Upper lobe of left lung (tissue), 6 donors: ENCODE measurements at regions not wholly inside any gene's neighbourhood (a gene's known extent, or its start where the extent isn't known, plus 50 kb on each side); places are given as distances from the start of the nearest gene placed in this dataset.

Source experiments
- ATAC-seq, 2 donors: fragments of 200-7000 bp; cut with Tn5 transposase; one replicate each; pipeline ENCODE4 v1.9.1; 2022; ENCODE audit warnings: mild to moderate bottlenecking in 2 of 2, moderate library complexity in 2 of 2; ENCODE audit not compliant: low FRiP score in 2 of 2
- DNase-seq, 2 donors: peaks; one replicate each; pipeline ENCODE4 v3.0.0-alpha.2; 2019 to 2020
- H3K27ac ChIP-seq, 4 donors: fragments of 200-600 bp; sonication (generic); one replicate each; pipeline ENCODE4 v1.5.1; 2016 to 2019
- H3K27me3 ChIP-seq, 4 donors: fragments of 200-600 bp; sonication (generic); one replicate each; pipeline ENCODE4 v1.5.1; 2017 to 2019
- H3K36me3 ChIP-seq, 4 donors: fragments of 200-600 bp; sonication (generic); one replicate each; pipeline ENCODE4 v1.5.1; 2016 to 2019
- H3K4me1 ChIP-seq, 4 donors: fragments of 200-600 bp; sonication (generic); one replicate each; pipeline ENCODE4 v1.5.1; 2018 to 2019
- H3K4me3 ChIP-seq, 4 donors: fragments of 200-600 bp; sonication (generic); one replicate each; pipeline ENCODE4 v1.5.1; 2017 to 2019; ENCODE audit warnings: mild to moderate bottlenecking in 2 of 4, moderate library complexity in 1 of 4
- H3K9me3 ChIP-seq, 4 donors: fragments of 200-600 bp; sonication (generic); one replicate each; pipeline ENCODE4 v1.5.1; 2018 to 2019
- EP300 ChIP-seq, 4 donors: sonication (generic); formaldehyde crosslinking; IDR thresholded peaks; one replicate each; pipeline ENCODE4 v1.5.1; 2017; ENCODE audit warnings: antibody characterized with exemption in 4 of 4, control low read depth in 2 of 4
- POLR2A ChIP-seq, 4 donors: fragments of 450-650 bp; IDR thresholded peaks; one replicate each; pipeline ENCODE4 v1.5.1; 2016 to 2017; ENCODE audit warnings: antibody characterized with exemption in 4 of 4, mild to moderate bottlenecking in 2 of 4
- POLR2AphosphoS5 ChIP-seq, 2 donors: sonication (generic); formaldehyde crosslinking; IDR thresholded peaks; one replicate each; pipeline ENCODE4 v1.5.1; 2017; ENCODE audit warnings: antibody characterized with exemption in 2 of 2
- WGBS, 2 donors: methylation state at CpG; one replicate each; pipeline ENCODE4 v1.1.5; 2017 to 2018; 5-methylcytosine and 5-hydroxymethylcytosine counted together
- TF ChIP-seq, protein P1 (sequence below), 6 experiments: fragments of 450-650 bp in 4 of 6; fragments of 200-600 bp in 2 of 6; sonication (generic) in 2 of 6; IDR thresholded peaks; one replicate each; pipeline ENCODE4 v1.5.1; 2016 to 2019; ENCODE audit warnings: antibody characterized with exemption in 6 of 6
- donor health status: DM: no; HTN: no; CAD: no; lungs with moderate emphysema.
- donor health status: DM: no; HTN: yes; CAD: no; lungs with severe emphysema.

DNA sequence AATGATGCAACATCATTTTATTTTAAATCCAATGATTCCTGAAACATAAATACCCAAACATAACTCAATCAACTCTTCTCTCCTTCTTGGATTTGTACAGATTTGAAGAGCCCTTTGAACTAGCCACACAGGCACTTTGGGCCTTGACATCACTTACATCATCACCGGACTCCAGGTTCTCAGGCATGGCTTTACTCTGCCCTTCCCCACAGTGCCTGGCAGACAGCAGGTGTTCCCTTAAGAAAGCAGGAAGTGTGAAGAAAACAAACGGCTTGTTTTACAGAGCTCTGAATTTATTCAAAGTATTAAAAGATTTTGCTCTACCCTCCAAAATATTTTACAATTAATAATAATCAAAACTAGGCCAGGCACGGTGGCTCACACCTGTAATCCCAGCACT is 54.8 kb upstream of the GCM1 start:
- Histone ChIP-seq H3K27ac (no peak overlapping the region), H3K36me3 (no peaks in the 10 kb centered on the region), H3K9me3 (no peaks in the 10 kb centered on the region), H3K27me3 (no peaks in the 10 kb centered on the region), H3K4me1 (no peaks in the 10 kb centered on the region), H3K4me3 (no peak overlapping the region)
- 56 to 62% methylated on average over 3 of the region's 3 CpGs for WGBS, 2 donors
- peak in 1 of 2 donors; percentile 36 for DNase-seq
- no peak for TF ChIP-seq POLR2AphosphoS5 (IDR thresholded peaks at IDR 0.05)
- no peak for TF ChIP-seq EP300 (IDR thresholded peaks at IDR 0.05)
- TF ChIP-seq, protein P1, sequence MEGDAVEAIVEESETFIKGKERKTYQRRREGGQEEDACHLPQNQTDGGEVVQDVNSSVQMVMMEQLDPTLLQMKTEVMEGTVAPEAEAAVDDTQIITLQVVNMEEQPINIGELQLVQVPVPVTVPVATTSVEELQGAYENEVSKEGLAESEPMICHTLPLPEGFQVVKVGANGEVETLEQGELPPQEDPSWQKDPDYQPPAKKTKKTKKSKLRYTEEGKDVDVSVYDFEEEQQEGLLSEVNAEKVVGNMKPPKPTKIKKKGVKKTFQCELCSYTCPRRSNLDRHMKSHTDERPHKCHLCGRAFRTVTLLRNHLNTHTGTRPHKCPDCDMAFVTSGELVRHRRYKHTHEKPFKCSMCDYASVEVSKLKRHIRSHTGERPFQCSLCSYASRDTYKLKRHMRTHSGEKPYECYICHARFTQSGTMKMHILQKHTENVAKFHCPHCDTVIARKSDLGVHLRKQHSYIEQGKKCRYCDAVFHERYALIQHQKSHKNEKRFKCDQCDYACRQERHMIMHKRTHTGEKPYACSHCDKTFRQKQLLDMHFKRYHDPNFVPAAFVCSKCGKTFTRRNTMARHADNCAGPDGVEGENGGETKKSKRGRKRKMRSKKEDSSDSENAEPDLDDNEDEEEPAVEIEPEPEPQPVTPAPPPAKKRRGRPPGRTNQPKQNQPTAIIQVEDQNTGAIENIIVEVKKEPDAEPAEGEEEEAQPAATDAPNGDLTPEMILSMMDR (IDR thresholded peaks at IDR 0.05), result no peak
- no peak for TF ChIP-seq POLR2A (IDR thresholded peaks at IDR 0.05)
- ATAC-seq, result no peak

DNA sequence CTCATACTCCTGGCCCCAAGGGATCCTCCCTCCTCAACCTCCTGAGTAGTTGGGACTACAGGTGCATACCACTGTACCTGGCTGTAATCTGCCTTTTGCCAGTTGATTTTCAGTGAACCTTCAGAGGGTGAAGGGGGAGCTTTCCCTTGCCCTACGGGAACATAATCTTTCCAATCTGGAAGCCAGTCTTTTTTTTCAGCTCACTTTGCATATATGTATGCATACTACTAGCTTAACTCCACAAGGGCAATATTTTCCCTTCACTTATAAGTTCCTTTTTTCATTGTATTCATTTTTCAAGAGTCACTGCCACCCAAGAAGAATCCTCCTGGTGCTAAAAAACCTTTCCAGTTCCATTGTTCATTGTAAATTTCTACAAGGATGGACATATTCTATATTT is 53.4 kb upstream of the GCM1 start:
- TF ChIP-seq, protein P1 (IDR thresholded peaks at IDR 0.05), result no peak
- TF ChIP-seq POLR2A (IDR thresholded peaks at IDR 0.05) (no peak), EP300 (IDR thresholded peaks at IDR 0.05) (no peak), POLR2AphosphoS5 (IDR thresholded peaks at IDR 0.05) (no peak)
- no peak overlapping the region for H3K27ac ChIP-seq
- no peaks in the 10 kb centered on the region for H3K36me3 ChIP-seq
- ATAC-seq (no peak), DNase-seq (no peak)
- no peak overlapping the region for H3K4me3 ChIP-seq
- no peaks in the 10 kb centered on the region for H3K9me3 ChIP-seq
- 96 to 100% methylated on average over 1 of the region's 1 CpG for WGBS, 2 donors
- H3K27me3 ChIP-seq, result no peaks in the 10 kb centered on the region
- H3K4me1 ChIP-seq, result no peaks in the 10 kb centered on the region

DNA sequence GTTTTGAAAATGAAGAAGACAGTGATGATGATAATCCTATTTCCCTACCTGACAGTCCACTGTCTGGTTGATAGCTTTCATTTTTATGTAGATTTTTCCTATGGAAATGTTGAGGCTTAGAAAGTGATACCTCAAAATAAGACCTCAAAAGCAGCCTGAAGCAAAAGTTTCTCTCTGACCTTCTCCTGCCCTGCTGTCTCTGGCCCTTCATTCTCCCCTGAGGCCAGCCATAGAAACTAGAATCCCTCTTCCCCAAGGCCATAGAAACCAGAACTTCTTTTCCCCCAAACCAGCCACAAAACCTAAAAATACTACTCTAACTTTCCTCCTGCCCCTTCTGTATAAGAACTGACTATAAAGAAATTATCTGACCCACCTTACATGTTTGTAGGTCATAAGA is 52.6 kb upstream of the GCM1 start:
- Histone ChIP-seq H3K27me3 (no peaks in the 10 kb centered on the region), H3K27ac (no peak overlapping the region), H3K36me3 (no peaks in the 10 kb centered on the region), H3K9me3 (no peaks in the 10 kb centered on the region), H3K4me3 (no peak overlapping the region), H3K4me1 (no peaks in the 10 kb centered on the region)
- ATAC-seq, result no peak
- no peak for DNase-seq
- TF ChIP-seq POLR2A (IDR thresholded peaks at IDR 0.05), result no peak
- TF ChIP-seq, protein P1 (IDR thresholded peaks at IDR 0.05), result no peak
- no peak for TF ChIP-seq EP300 (IDR thresholded peaks at IDR 0.05)
- no peak for TF ChIP-seq POLR2AphosphoS5 (IDR thresholded peaks at IDR 0.05)

DNA sequence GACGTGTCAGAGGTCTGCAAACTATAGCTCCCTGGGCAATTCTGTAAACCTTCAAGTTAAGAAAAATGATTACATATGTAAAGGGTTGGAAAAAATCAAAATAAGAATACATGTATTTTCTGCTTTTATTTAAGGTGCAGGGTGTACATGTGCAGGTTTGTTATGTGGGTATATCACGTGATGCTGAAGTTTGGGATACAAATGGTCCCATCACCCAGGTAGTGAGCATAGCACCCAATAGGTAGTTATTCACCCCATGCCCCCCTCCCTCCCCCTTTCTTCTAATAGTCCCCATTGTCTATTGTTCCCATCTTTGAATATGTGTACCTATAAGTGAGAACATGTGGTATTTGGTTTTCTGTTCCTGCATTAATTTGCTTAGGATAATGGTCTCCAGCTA is 51.1 kb upstream of the GCM1 start:
- 86 to 93% methylated on average over 2 of the region's 2 CpGs for WGBS, 2 donors
- ATAC-seq (no peak), DNase-seq (no peak)
- H3K27me3 ChIP-seq, result no peaks in the 10 kb centered on the region
- no peaks in the 10 kb centered on the region for H3K9me3 ChIP-seq
- TF ChIP-seq EP300 (IDR thresholded peaks at IDR 0.05) (no peak), POLR2A (IDR thresholded peaks at IDR 0.05) (no peak), POLR2AphosphoS5 (IDR thresholded peaks at IDR 0.05) (no peak)
- TF ChIP-seq, protein P1 (IDR thresholded peaks at IDR 0.05), result no peak
- no peak overlapping the region for H3K4me3 ChIP-seq
- H3K36me3 ChIP-seq, result no peaks in the 10 kb centered on the region
- no peak overlapping the region for H3K27ac ChIP-seq
- no peaks in the 10 kb centered on the region for H3K4me1 ChIP-seq

DNA sequence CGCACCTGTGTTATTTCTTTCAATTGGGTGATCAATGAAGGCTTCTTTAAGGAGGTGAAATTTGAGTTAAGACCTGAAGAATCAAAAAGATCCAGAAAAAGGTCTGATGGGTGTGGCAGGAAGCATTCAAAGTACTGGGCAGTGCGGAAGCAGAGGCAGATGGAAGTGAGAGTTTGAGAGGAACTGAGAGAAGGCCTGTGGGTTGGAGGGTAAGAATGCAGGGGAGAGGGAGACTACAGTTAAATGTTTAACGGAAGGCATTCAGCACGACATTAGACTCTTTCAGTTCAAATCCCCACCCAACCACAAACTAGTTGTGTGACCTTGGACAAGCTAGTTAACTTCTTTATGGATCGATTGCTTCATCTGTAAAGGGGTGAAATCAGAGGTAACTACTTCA is 50.5 kb upstream of the GCM1 start:
- Histone ChIP-seq H3K9me3 (no peaks in the 10 kb centered on the region), H3K27me3 (no peaks in the 10 kb centered on the region), H3K27ac (no peak overlapping the region), H3K4me1 (no peaks in the 10 kb centered on the region), H3K36me3 (no peaks in the 10 kb centered on the region), H3K4me3 (no peak overlapping the region)
- DNase-seq, result no peak
- peak in 1 of 2 donors; percentile 60 for ATAC-seq
- WGBS, 2 donors, result 80% methylated on average over 5 of the region's 5 CpGs
- TF ChIP-seq EP300 (IDR thresholded peaks at IDR 0.05) (no peak), POLR2A (IDR thresholded peaks at IDR 0.05) (no peak), POLR2AphosphoS5 (IDR thresholded peaks at IDR 0.05) (no peak)
- TF ChIP-seq, protein P1 (IDR thresholded peaks at IDR 0.05), result no peak
